Nephron progenitor cell (in vitro differentiated cells): ENCODE measurements at regions not wholly inside any gene's neighbourhood (a gene's known extent, or its start where the extent isn't known, plus 50 kb on each side); places are given as distances from the start of the nearest gene placed in this dataset.
"Not testable (repeated sequence)": the region's sequence is repeated elsewhere in the genome, so short reads cannot be mapped to it uniquely, and the experiment has no call there.

Experiments used
- DNase-seq: peaks from one replicate; pipeline ENCODE4 v3.0.0; 2021
- H3K27ac Mint-ChIP-seq: 2 replicates; pipeline ENCODE4 v1.8.0; 2021; ENCODE audit warnings: mild to moderate bottlenecking, moderate library complexity, mixed read lengths
- H3K27me3 Mint-ChIP-seq: 2 replicates; pipeline ENCODE4 v1.8.0; 2021; ENCODE audit warnings: mild to moderate bottlenecking, low read depth, mixed read lengths; ENCODE audit not compliant: poor library complexity
- H3K36me3 Mint-ChIP-seq: 2 replicates; pipeline ENCODE4 v1.8.0; 2021; ENCODE audit warnings: low read depth, mixed read lengths
- H3K4me1 Mint-ChIP-seq: 2 replicates; pipeline ENCODE4 v1.8.0; 2021; ENCODE audit warnings: mixed read lengths
- H3K4me3 Mint-ChIP-seq: 2 replicates; pipeline ENCODE4 v1.8.0; 2021; ENCODE audit warnings: mild to moderate bottlenecking, moderate library complexity, mixed read lengths
- H3K9me3 Mint-ChIP-seq: 2 replicates; pipeline ENCODE4 v1.8.0; 2021; ENCODE audit warnings: mild to moderate bottlenecking, moderate library complexity, mixed read lengths
- TF ChIP-seq, protein P1 (sequence below): fragments of 200-600 bp; sonication (generic); IDR thresholded peaks from 2 replicates; pipeline ENCODE4 v1.5.0; 2021; ENCODE audit warnings: antibody characterized with exemption

DNA sequence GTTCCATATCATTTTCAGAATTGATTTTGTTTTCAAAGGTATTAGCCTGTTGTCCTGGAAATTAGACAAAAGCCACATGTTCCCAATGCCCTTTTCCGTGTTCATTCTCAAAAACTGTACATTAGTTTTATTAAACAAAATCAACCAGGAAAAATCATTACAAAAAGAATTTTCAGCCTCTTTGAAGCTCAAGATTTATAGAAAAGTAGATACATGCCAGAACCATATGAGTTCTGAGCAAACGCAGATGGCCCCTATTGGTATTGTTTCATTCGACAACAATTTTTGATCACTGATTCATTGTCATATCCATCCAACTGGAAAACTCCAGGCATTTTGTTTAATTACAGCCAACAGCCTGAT is 148.5 kb upstream of the GRAMD2B start:
- H3K4me3 Mint-ChIP-seq: no peak overlapping the region
- H3K4me1 Mint-ChIP-seq: no peaks in the 10 kb centered on the region
- TF ChIP-seq, protein P1, sequence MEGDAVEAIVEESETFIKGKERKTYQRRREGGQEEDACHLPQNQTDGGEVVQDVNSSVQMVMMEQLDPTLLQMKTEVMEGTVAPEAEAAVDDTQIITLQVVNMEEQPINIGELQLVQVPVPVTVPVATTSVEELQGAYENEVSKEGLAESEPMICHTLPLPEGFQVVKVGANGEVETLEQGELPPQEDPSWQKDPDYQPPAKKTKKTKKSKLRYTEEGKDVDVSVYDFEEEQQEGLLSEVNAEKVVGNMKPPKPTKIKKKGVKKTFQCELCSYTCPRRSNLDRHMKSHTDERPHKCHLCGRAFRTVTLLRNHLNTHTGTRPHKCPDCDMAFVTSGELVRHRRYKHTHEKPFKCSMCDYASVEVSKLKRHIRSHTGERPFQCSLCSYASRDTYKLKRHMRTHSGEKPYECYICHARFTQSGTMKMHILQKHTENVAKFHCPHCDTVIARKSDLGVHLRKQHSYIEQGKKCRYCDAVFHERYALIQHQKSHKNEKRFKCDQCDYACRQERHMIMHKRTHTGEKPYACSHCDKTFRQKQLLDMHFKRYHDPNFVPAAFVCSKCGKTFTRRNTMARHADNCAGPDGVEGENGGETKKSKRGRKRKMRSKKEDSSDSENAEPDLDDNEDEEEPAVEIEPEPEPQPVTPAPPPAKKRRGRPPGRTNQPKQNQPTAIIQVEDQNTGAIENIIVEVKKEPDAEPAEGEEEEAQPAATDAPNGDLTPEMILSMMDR: no peak
- DNase-seq: no peak
- no peaks in the 10 kb centered on the region for H3K36me3 Mint-ChIP-seq
- peaks cover 3% of the 10 kb centered on the region for H3K9me3 Mint-ChIP-seq
- no peak overlapping the region for H3K27ac Mint-ChIP-seq
- H3K27me3 Mint-ChIP-seq: peaks cover 11% of the 10 kb centered on the region

DNA sequence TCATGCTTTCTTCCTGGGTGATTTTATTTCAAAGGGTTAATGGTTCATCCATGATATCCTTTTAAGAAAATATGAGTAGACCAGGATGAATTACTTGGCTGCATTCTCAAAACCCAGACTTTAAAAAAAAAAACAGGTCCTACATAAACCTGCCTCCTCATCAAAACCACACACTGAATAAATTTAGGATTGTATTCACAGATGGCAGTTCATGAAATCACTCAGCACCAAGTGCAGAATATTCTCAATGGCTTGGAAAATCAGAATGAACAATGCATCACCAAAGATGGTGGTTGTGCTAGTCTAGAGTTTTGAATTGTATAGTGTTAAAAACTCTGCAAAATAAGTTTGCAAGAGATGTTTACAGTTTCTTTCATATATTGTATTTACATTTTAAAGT is 145.4 kb upstream of the GRAMD2B start:
- DNase-seq: no peak
- H3K36me3 Mint-ChIP-seq: no peaks in the 10 kb centered on the region
- no peaks in the 10 kb centered on the region for H3K4me1 Mint-ChIP-seq
- peaks cover 11% of the 10 kb centered on the region for H3K27me3 Mint-ChIP-seq
- TF ChIP-seq, protein P1: no peak
- peaks cover 4% of the 10 kb centered on the region for H3K9me3 Mint-ChIP-seq
- H3K27ac Mint-ChIP-seq: no peak overlapping the region
- H3K4me3 Mint-ChIP-seq: no peak overlapping the region

DNA sequence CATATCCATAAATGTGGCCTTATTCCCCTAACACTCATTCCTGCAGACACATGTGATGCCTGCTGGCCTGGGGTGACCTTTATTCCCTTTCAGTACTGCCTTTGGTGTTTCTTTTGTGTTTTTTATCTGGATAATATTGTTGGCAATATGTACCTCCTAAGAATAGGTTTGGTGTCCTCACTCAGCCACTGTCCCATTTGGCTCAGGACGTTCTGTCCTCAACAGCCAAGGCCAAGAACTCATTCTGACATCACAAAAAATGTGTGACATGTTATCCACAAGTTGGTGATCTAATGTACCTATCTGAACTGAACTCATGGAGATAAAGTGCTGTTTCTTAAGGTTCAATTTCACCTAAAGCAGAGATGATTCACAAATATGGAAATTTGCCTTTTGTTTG is 142.9 kb upstream of the GRAMD2B start:
- no peak overlapping the region for H3K4me3 Mint-ChIP-seq
- H3K9me3 Mint-ChIP-seq: peaks cover 4% of the 10 kb centered on the region
- no peak for DNase-seq
- H3K4me1 Mint-ChIP-seq: no peaks in the 10 kb centered on the region
- TF ChIP-seq, protein P1: no peak
- no peaks in the 10 kb centered on the region for H3K36me3 Mint-ChIP-seq
- H3K27me3 Mint-ChIP-seq: peaks cover 11% of the 10 kb centered on the region
- H3K27ac Mint-ChIP-seq: no peak overlapping the region

DNA sequence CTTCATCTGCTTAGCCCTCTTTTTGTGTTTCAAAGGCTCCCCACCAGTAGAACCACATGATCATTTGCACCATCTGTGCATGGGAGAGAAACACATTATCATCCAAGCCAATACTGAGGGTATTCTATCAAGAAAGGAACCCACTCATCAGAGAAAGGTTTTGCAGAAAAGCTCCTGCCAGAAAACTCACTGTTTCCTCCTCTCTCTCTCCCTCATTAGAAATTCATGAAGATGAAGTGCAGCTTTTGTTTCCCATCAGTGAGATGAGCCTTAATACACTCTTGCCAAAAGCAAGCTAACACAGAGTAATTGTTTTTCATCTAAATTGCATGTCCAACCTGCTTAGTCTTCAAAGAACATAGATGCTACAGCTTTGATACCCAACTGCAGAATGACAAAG is 142.4 kb upstream of the GRAMD2B start:
- Mint-ChIP-seq H3K27me3 (peaks cover 8% of the 10 kb centered on the region), H3K36me3 (no peaks in the 10 kb centered on the region), H3K27ac (no peak overlapping the region), H3K9me3 (peaks cover 4% of the 10 kb centered on the region), H3K4me3 (no peak overlapping the region), H3K4me1 (no peaks in the 10 kb centered on the region)
- TF ChIP-seq, protein P1: no peak
- DNase-seq: no peak

DNA sequence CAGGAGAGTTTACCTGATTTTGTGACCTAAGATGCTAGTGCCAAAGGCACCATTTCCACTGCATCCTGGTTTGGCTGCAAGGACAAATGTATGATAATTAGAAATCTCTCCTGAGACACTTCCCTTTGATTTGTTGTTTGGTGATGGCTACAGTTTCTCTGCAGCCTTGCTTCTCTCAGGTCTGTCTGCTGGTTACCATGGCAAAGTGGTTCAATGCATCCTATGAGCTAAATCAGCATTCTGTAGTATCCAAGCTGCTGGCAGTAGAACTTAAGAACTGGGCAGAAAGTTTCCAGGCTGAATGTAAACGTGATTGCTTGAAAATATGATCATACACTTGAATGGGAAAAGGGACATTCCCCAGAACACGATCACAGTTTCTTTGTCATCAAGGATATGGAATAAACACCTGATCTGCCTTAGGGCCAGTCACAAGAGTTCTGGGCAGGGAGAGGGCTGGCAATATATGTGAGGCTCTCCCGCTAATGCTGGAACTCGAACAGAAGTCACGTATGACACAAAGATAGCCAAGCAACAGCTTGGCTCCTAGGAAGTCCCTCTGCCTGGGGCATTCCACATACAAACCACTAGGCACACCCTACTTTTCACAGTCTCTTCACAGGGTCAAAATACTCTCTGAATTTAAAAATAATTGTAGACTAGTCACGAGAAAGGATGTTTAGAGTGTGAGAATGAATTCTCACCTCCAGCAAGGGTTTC is 138.1 kb upstream of the GRAMD2B start:
- H3K27me3 Mint-ChIP-seq: no peaks in the 10 kb centered on the region

DNA sequence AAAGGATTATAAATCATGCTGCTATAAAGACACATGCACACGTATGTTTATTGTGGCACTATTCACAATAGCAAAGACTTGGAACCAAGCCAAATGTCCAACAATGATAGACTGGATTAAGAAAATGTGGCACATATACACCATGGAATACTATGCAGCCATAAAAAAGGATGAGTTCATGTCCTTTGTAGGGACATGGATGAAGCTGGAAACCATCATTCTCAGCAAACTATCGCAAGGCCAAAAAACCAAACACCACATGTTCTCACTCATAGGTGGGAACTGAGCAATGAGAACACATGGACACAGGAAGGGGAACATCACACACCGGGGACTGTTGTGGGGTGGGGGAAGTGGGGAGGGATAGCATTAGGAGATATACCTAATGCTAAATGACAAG is 127.1 kb upstream of the GRAMD2B start:
- not testable (repeated sequence) for H3K4me1 Mint-ChIP-seq, DNase-seq, H3K27me3 Mint-ChIP-seq, H3K4me3 Mint-ChIP-seq, H3K36me3 Mint-ChIP-seq, H3K27ac Mint-ChIP-seq
- H3K9me3 Mint-ChIP-seq: peaks cover 16% of the 10 kb centered on the region

More for the DNA sequence above, 138.1 kb upstream of the GRAMD2B start:
- no peak overlapping the region for H3K27ac Mint-ChIP-seq
- H3K4me3 Mint-ChIP-seq: no peak overlapping the region
- peaks cover 10% of the 10 kb centered on the region for H3K9me3 Mint-ChIP-seq
- H3K4me1 Mint-ChIP-seq: no peaks in the 10 kb centered on the region
- TF ChIP-seq, protein P1: no peak
- H3K36me3 Mint-ChIP-seq: peaks cover 4% of the 10 kb centered on the region
- DNase-seq: no peak
